Esophagus squamous epithelium (tissue), 5 donors: ENCODE measurements at regions not wholly inside any gene's neighbourhood (a gene's known extent, or its start where the extent isn't known, plus 50 kb on each side); places are given as distances from the start of the nearest gene placed in this dataset.

ENCODE experiments used
- DNase-seq: peaks from one replicate; lab custom pipeline; 2025; lab: John Stamatoyannopoulos, UW
- H3K27ac ChIP-seq, 4 donors: fragments of 200-600 bp; sonication (generic); one replicate each; pipeline ENCODE4 v1.5.1; 2016 to 2019; ENCODE audit warnings: mild to moderate bottlenecking in 1 of 4
- H3K27me3 ChIP-seq, 4 donors: fragments of 200-600 bp; sonication (generic); 1 replicate in 3 of 4; 2 replicates in 1 of 4; pipeline versions ENCODE4 v1.5.1 to v1.6.0; 2017 to 2021; ENCODE audit warnings: antibody characterized with exemption in 1 of 4
- H3K36me3 ChIP-seq, 3 donors: fragments of 200-600 bp; sonication (generic); one replicate each; pipeline ENCODE4 v1.5.1; 2016 to 2019
- H3K4me1 ChIP-seq, 3 donors: fragments of 200-600 bp; sonication (generic); one replicate each; pipeline ENCODE4 v1.5.1; 2017 to 2019
- H3K4me3 ChIP-seq, 4 donors: fragments of 200-600 bp; sonication (generic); 1 replicate in 3 of 4; 2 replicates in 1 of 4; pipeline ENCODE4 v1.5.1; 2016 to 2019; ENCODE audit warnings: mild to moderate bottlenecking in 2 of 4, moderate library complexity in 1 of 4
- H3K9me3 ChIP-seq, 3 donors: fragments of 200-600 bp; sonication (generic); one replicate each; pipeline ENCODE4 v1.5.1; 2016 to 2019
- POLR2A ChIP-seq, 4 donors: fragments of 450-650 bp; IDR thresholded peaks; one replicate each; pipeline ENCODE4 v1.6.1; 2017; ENCODE audit warnings: antibody characterized with exemption in 4 of 4, mild to moderate bottlenecking in 4 of 4, moderate library complexity in 3 of 4
- WGBS, 2 donors: methylation state at CpG; one replicate each; pipeline ENCODE4 v1.1.5; 2018; 5-methylcytosine and 5-hydroxymethylcytosine counted together
- intact Hi-C: fragments of 100-400 bp; cut with DNase I; formaldehyde crosslinking; loops from one replicate; pipeline ENCODE4 v1.15.0; 2022
- TF ChIP-seq, protein P1 (sequence below), 6 experiments: fragments of 450-650 bp in 4 of 6; fragments of 200-600 bp in 2 of 6; sonication (generic) in 2 of 6; IDR thresholded peaks; one replicate each; pipeline ENCODE4 v1.5.1; 2016 to 2019; ENCODE audit warnings: antibody characterized with exemption in 6 of 6, mild to moderate bottlenecking in 4 of 6, moderate library complexity in 4 of 6
- donor health status: DM: yes; HTN: yes; CAD: no.

DNA sequence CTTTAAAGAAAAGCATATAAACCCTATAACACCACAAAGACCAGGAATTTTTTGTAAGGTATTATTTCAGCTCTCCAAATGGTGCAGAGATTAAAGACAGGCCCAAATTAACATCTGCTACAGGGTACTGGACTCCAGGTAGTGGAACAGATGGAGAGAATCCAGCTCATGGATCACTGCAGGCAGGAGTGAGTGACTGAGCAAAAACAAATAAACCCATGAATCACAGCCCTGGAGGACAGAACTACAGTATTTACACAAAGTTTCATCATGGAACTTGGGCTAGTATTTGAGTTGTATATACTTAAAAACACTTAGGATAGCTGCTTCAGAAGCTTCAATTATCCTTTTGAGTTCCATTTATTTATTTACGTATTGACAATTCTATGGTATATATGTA, 132.8 kb upstream of the SPRY2 start:
- no peak overlapping the region for H3K27ac ChIP-seq
- no peaks in the 10 kb centered on the region for H3K27me3 ChIP-seq
- DNase-seq, result no peak
- H3K36me3 ChIP-seq, result no peaks in the 10 kb centered on the region
- intact Hi-C loops, result no loop called here
- TF ChIP-seq POLR2A (IDR thresholded peaks at IDR 0.05), result no peak
- TF ChIP-seq, protein P1, sequence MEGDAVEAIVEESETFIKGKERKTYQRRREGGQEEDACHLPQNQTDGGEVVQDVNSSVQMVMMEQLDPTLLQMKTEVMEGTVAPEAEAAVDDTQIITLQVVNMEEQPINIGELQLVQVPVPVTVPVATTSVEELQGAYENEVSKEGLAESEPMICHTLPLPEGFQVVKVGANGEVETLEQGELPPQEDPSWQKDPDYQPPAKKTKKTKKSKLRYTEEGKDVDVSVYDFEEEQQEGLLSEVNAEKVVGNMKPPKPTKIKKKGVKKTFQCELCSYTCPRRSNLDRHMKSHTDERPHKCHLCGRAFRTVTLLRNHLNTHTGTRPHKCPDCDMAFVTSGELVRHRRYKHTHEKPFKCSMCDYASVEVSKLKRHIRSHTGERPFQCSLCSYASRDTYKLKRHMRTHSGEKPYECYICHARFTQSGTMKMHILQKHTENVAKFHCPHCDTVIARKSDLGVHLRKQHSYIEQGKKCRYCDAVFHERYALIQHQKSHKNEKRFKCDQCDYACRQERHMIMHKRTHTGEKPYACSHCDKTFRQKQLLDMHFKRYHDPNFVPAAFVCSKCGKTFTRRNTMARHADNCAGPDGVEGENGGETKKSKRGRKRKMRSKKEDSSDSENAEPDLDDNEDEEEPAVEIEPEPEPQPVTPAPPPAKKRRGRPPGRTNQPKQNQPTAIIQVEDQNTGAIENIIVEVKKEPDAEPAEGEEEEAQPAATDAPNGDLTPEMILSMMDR (IDR thresholded peaks at IDR 0.05), result no peak
- WGBS, 2 donors, result 47 to 55% methylated on average over 1 of the region's 1 CpG
- H3K4me1 ChIP-seq, result peaks cover 8 to 46% (median 11%) of the 10 kb centered on the region in 3 donors
- no peaks in the 10 kb centered on the region for H3K9me3 ChIP-seq
- no peak overlapping the region for H3K4me3 ChIP-seq

- intact Hi-C loops, result no loop called here
- Histone ChIP-seq H3K4me3 (no peak overlapping the region), H3K9me3 (no peaks in the 10 kb centered on the region), H3K4me1 (peaks cover 6 to 34% (median 11%) of the 10 kb centered on the region in 3 donors), H3K36me3 (no peaks in the 10 kb centered on the region), H3K27ac (peak overlapping the region; percentile 30 to 91 (median 75)), H3K27me3 (no peaks in the 10 kb centered on the region)
- no peak for DNase-seq
- 38 to 59% methylated on average over 3 of the region's 3 CpGs for WGBS, 2 donors
- TF ChIP-seq, protein P1 (IDR thresholded peaks at IDR 0.05), result no peak
- TF ChIP-seq POLR2A (IDR thresholded peaks at IDR 0.05), result no peak
Measured at GRCh38 chr13:80469853-80470381, 129.0 kb upstream of the SPRY2 start.

- no peaks in the 10 kb centered on the region for H3K9me3 ChIP-seq
- DNase-seq, result no peak
- 37 to 60% methylated on average over 4 to 6 of the region's 6 CpGs for WGBS, 2 donors
- no peaks in the 10 kb centered on the region for H3K36me3 ChIP-seq
- no peak overlapping the region for H3K4me3 ChIP-seq
- no peaks in the 10 kb centered on the region for H3K27me3 ChIP-seq
- peak overlapping the region; percentile 21 to 91 (median 75) for H3K27ac ChIP-seq
- peaks cover 6 to 33% (median 11%) of the 10 kb centered on the region in 3 donors for H3K4me1 ChIP-seq
- intact Hi-C loops, result no loop called here
- TF ChIP-seq, protein P1 (IDR thresholded peaks at IDR 0.05), result no peak
- no peak for TF ChIP-seq POLR2A (IDR thresholded peaks at IDR 0.05)
Measured at GRCh38 chr13:80469105-80469852, 128.4 kb upstream of the SPRY2 start.

- WGBS, 2 donors, result 63 to 64% methylated on average over 2 of the region's 2 CpGs
- H3K9me3 ChIP-seq, result no peaks in the 10 kb centered on the region
- intact Hi-C loops, result no loop called here
- no peak overlapping the region for H3K27ac ChIP-seq
- no peaks in the 10 kb centered on the region for H3K27me3 ChIP-seq
- no peak for TF ChIP-seq POLR2A (IDR thresholded peaks at IDR 0.05)
- TF ChIP-seq, protein P1 (IDR thresholded peaks at IDR 0.05), result no peak
- no peak overlapping the region for H3K4me3 ChIP-seq
- H3K36me3 ChIP-seq, result no peaks in the 10 kb centered on the region
- no peak for DNase-seq
- peaks cover 11 to 29% (median 11%) of the 10 kb centered on the region in 3 donors for H3K4me1 ChIP-seq
Measured at GRCh38 chr13:80465321-80465720, 124.4 kb upstream of the SPRY2 start.

DNA sequence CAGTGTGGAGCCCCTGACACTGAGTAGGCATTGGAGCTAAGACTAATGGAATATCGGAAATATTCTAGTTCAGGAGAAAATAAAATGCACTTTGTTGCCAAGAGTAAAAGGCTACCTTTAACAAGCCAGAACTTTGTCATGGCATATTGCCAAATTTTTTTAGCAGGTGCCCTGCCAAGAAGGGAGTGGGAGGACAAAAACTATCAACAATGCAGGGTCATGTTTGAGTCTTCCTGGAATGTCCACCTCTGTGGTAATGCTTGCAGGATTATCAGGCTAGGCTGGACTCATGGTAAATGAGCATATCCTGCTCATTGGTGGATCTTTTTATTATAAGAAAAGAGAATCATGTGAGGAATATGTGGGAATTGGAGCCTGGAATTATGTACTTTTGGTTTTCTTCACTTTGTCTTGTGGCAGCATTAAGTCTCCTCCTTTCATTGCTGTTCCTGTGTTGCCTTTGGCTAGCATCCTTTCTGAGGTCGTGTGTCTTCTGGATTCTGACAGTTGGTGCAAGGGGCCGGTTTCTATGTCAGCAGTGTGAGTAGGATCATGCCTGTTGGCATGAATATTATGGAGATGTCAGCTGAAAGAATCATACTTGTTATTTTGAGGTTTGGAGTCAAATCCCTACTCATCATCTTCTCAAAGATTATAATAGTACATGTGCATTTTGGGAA, 122.9 kb upstream of the SPRY2 start:
- Histone ChIP-seq H3K27me3 (no peaks in the 10 kb centered on the region), H3K4me1 (peaks cover 2 to 14% (median 7%) of the 10 kb centered on the region in 3 donors), H3K9me3 (no peaks in the 10 kb centered on the region), H3K36me3 (no peaks in the 10 kb centered on the region), H3K4me3 (no peak overlapping the region), H3K27ac (no peak overlapping the region)
- intact Hi-C loops, result no loop called here
- DNase-seq, result no peak
- TF ChIP-seq, protein P1 (IDR thresholded peaks at IDR 0.05), result no peak
- no peak for TF ChIP-seq POLR2A (IDR thresholded peaks at IDR 0.05)
- WGBS, 2 donors, result 35 to 42% methylated on average over 3 of the region's 3 CpGs
